ENCODE measurements at regions not wholly inside any gene's neighbourhood (a gene's known extent, or its start where the extent isn't known, plus 50 kb on each side); places are given as distances from the start of the nearest gene placed in this dataset.

DNA sequence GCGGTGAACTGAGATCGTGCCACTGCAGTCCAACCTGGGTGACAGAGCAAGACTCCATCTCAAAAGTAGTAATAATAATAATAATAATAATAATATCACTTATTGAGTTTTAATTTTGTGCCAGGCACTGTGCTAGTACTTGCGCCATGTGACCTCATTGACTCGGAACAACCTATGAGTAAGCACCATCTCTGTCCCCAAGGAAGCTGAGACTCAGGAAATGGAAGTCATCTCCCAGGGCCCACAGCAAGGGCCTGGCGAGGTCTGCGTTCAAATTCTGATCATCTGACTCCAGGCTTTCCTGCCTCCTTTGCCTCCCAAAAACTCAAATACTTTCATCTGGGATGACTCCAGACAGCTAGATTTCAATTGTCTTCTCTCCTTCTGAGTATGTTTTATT is 162.9 kb downstream of the SEC14L1 start:
- in situ Hi-C loops (cut with HindIII; ENCODE audit: low pct_unique_long_range_greater_than_20kb, low sequenced_read_pairs) = no loop called here
- no peak for DNase-seq (ENCODE audit: low read depth, low spot score)

DNA sequence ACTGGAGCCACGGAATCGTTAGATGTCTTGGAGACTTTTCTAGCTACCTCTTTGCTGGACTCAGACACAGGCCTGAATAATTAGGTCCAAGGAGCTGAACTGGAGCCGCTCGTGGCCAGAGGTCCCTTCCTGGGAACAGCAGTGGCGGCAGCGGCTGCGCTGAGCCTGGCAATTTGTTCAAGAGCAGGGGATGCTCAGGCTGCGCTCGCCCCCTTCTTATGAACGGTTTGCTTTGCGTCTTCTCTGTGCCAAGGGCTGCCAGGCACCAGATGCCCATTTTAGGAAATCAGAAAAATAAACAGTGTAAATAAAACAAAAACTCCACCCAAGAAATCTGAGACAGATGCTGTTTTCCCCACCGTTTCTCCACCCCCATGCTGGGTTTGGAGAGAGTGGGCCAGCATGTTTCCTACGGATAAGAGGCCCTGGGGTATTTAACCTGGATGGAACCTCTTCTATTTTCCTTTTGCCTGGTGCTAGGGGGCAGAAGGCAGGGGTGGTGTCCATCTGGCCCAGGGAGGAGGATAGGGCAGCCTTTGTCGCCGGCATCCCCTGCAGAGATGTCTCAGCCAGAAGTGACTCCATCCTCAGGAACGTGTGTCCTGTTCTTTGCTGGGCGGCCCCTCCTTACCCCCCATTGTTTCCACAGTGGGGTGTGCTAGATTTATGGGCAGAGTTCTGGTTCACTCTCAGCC is 163.4 kb downstream of the SEC14L1 start:
- DNase-seq (ENCODE audit: low read depth, low spot score) = no peak
- in situ Hi-C loops (cut with HindIII; ENCODE audit: low pct_unique_long_range_greater_than_20kb, low sequenced_read_pairs) = no loop called here

DNA sequence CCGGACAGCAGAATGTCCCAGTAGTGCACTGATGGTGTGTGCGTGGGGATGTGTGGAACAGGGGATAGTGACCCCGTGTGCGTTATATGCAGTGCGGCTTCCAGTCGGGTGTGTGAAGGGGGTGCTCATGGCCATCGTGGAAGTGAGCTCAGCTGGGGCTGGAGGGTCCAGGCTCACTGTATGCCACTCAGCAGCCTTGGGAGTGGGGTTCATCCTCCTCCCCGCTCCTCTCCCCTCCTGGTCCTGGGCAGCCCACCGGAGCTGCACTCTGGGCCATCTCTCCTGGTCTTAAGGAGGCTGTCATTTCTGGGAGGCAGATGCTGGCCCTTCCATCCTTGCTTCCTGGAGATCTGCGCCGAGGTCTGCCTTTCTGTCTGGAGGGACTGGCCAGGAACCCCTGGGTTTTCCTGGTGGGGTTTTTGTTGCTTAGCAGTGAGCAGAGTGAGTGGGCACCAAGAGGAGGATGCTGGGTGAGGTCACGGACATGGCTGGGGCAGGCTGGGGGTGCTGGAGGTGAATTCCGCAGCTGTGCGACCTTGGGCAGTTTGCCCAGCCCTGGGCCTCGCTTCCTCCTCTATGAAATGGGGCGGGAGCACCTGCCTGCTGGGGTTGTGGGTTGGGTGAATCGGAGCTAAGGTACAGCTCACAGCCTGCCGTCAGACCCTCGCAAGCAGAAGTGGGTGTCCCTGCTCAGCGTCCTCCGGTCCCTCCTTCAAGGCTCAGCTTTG is 164.1 kb downstream of the SEC14L1 start:
- in situ Hi-C loops (cut with HindIII; ENCODE audit: low pct_unique_long_range_greater_than_20kb, low sequenced_read_pairs) = no loop called here
- no peak for DNase-seq (ENCODE audit: low read depth, low spot score)

DNA sequence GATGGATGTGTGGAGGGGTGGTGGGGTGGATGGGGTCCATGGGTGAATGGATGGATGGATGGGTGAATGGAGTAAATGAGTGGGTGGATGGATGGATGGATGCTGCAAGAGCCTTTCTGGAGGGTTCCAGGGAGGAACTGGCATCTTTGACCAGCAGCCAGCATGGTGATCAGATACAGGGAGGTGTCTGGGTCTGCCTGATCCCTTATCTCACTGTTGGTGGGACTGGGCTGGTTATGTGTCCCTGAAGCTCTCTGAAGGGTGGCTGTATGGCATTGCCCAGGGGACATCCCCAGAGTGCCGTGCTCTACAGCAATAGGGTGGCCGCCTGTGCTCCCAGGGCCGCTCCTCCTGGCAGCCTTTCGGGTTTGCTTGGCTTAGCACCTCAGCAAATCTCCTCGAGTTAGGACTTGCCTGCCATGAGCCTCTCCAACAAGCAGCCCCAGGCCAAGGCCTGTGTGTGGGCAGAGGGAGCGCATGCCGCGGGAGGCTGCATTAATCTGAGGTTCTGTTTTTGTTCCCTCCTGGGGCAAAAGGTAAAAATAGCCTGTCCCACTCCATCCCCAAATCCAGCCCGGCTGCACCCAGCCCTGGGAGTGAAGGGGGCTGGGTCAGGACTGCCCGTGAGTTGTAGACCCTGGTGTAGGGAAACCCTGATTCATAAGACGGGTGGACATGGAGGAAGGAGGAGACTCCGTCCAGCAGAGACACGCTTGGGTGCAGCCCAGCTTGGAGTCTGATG is 165.4 kb downstream of the SEC14L1 start:
- DNase-seq (ENCODE audit: low read depth, low spot score) = no peak
- in situ Hi-C loops (cut with HindIII; ENCODE audit: low pct_unique_long_range_greater_than_20kb, low sequenced_read_pairs) = no loop called here

DNA sequence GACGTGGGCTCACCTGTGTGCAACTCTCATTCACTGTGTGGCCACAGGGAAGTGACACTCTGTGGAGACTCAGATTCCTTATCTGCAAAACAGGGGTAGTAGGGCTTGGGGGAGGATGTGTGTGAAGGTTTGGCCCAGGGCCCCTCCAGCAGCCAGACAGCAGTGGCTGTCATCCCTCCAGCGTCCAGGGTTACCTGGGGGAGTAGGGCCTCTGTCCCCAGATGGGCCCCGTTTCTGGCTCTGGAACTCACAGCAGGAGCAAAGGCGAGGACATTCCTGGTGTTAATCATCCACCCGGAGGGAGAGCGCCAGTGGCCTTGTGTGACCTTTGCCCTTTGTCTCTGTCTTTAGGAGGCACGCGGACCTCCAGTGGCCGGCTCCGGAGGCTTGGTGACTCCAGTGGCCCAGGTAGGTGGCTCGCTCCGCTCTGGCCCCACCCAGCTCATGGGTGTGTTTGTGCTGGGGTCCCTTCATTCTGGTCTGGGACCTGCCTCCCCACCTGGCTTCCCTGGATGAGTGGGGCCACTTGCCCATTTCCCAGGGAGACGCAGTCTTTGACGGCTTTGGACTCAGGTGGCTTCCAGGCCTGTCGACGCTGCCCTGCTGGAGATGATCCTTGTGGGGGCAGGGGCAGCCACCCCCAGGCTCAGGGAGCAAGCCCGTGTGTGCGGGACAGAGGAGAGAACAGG is 166.2 kb downstream of the SEC14L1 start:
- DNase-seq (ENCODE audit: low read depth, low spot score) = no peak

DNA sequence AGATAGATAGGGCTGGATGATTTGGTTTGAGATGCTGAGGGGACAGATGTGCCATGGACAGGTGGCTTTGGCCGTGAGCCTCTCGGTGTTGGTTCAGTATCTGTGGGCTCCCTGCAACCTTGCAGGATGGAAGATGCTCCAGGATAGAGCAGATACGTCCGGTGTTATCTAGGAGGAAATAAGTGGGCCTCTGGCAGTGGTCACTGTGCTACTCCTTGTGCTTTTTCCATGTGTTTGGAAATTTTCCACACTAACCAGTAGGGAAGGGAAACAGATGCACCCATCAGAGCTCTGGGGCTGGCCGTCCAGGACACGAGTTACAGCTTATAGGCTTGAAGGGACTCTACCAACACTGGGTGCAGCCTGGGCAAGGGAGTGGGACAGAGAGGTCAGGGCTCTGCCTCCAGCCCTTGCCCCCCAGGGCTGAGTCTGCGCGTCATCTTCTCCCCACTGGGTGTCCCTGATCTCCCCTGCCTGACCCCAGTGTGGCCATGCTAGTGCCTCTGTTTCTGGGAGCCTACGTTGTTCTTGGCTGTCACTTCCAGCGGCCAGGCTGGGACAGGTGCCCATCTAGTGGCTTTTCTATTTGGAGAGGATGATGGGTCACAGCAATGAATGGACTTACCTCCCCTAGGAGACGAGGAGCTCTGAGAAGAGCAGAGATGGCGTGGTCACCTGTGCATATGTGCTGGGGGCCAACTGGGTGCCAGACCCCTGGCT is 166.9 kb downstream of the SEC14L1 start:
- DNase-seq (ENCODE audit: low read depth, low spot score) = no peak

More for the DNA sequence above, 166.2 kb downstream of the SEC14L1 start:
- in situ Hi-C loops (cut with HindIII; ENCODE audit: low pct_unique_long_range_greater_than_20kb, low sequenced_read_pairs) = no loop called here

DNA sequence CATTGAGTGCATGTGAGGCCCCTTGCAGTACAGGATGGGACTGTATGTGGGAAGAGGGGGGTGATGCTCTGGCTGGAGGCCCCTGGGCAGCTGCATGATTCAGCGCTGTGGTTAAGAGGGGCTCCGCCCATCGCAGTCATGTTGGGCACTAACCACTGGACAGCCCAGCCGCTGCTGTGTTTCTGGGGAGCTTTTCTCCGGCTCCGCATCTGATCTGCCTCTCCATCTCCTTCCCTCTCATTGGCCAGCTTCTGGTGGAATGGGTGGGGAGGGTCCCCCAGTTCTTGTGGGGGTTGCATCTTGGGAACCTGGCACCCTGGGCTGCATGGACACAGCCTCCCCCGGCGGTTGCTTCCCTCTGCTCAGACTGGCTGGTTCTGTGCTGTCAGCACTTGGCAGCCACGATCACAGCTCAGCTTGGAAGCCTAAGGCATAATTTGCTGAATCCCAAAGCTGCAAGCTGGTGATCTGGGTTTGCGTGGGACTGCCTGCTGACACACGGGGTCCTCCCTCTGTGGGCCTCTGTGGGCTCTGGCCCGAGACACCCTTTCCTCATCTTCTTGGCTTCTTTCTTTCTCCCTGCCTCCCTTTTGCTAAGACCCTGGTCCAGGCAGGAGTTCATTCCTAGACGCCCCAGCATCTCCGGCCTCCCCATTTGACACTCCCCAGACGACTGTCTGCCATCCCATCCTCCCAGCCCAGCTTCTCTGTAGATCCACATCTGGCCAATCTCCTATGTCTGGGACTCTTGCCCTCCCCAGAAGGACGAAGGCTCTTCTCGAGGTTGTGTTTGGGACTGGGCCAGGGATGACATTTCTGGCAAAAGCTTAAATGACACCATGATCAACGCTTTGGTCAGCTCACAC is 168.3 kb downstream of the SEC14L1 start:
- no peak for DNase-seq (ENCODE audit: low read depth, low spot score)
- in situ Hi-C loops (cut with HindIII; ENCODE audit: low pct_unique_long_range_greater_than_20kb, low sequenced_read_pairs) = no loop called here

More for the DNA sequence above, 166.9 kb downstream of the SEC14L1 start:
- in situ Hi-C loops (cut with HindIII; ENCODE audit: low pct_unique_long_range_greater_than_20kb, low sequenced_read_pairs) = no loop called here

DNA sequence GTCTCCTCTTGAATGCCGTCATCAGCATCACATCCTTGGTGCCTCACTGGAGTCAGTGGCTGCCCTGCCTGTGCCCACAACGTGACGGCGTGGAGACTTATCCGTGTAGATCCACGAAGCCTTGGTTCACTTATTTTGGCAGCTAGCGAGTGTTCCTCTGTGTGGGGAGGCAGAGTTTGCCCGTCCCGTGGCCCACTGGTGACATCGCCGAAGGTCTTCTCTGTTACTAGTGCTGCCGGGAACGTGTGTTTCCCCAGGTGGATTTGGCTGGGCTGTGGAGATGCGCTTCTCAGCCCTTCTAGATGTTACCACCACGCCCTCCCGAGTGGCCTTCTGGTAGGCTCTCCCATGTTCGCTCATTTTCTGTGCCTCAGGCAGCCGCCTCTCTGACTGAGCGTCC is 169.6 kb downstream of the SEC14L1 start:
- no peak for DNase-seq (ENCODE audit: low read depth, low spot score)
- in situ Hi-C loops (cut with HindIII; ENCODE audit: low pct_unique_long_range_greater_than_20kb, low sequenced_read_pairs) = no loop called here

DNA sequence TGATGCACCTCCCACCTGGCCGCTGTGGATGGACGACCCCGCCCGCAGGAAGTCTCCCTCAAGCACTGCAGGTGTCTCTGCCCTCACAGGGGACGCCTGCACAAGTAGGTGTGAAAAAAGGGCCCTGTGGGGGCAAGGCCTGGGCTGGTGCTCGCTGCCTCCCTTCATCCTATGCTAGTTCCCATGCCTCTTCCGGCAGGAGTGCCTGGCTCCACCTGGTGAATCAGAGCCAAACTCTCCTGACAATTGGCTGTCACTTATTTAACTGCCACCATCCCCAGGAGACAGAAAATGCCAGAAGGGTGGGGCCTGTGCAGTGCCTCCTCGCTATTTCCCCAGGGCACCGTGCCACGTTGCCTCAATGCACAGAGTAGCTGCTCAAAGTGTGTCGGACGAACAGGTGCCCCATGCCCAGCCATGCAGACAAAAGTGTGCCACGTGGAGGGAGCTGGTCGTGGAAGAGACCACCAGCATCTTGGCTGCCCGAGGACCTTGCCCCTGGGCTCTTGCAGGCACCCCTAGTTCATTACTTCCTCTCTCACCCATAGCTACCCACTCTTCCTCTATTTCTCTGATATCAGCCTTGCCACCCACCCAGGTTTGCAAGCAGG is 170.7 kb downstream of the SEC14L1 start:
- in situ Hi-C loops (cut with HindIII; ENCODE audit: low pct_unique_long_range_greater_than_20kb, low sequenced_read_pairs) = no loop called here

DNA sequence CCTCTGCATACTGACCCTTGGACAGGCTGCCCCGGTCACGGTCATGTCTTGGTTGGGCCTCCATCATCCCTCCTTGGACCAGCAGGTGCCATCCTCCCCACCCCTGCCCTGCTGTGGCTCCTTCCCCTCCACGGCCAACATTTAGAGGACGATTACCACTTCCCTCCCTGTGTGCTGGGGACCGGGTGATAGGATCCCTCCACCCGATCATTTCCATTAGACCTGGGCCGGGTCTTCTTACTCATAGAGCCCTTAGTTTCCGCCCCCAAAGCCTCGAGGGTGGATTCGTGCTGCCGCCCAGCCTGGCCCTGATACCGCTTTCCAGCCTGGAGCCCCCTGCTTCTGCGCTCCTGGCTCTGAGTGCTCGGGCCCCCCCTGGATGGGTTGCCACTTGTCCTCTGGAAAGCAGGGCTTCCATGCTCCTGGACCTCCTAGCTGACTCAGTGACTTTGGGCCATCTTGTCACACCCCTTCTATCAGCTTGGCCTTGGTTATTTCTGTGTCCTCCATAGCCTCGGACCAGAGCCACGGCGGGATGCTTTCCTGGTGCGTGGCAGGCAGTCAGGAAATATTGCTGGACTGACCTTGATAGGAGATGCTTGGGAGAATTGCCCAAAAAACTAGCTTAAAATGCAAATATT is 171.4 kb downstream of the SEC14L1 start:
- in situ Hi-C loops (cut with HindIII; ENCODE audit: low pct_unique_long_range_greater_than_20kb, low sequenced_read_pairs) = no loop called here
- no peak for DNase-seq (ENCODE audit: low read depth, low spot score)

More for the DNA sequence above, 170.7 kb downstream of the SEC14L1 start:
- no peak for DNase-seq (ENCODE audit: low read depth, low spot score)

DNA sequence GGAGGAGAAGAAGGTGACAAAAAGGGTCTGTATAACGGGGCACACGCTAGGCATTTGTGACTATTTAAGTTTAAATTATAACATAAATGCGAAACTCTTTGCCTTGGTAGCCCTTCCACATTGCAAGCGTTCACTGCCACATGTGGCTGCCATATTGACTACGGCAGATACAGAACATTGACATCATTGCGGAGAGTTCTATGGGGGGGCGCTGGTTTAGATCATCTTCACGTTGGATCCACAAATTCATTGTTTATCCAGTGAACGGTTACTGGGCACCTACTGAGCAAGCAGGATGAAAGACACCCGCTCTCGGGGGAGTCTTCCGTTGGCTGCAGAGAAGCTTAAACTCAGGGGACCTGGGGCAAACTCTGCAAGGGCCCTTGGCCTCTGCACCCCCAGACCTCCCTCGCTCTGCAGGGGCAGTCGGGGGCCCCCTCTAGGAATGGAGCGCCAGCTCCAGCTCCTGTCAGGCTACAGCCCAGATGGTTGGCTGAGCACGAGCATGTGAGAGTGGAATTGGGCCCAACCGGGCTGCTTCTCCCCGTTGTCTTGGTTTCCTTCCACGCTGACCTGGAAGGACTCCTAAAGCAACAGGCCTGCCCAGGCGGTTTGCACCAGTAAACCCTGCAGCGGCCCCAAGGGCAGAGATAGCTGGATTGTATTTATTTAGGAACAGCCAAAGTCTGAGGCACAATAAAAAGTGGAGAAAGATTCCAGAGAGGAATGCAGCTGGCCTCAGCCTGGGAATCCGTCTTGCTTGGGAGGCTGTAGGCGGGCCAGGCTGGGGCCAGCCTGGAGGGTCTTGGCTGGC is 172.2 kb downstream of the SEC14L1 start:
- no peak for DNase-seq (ENCODE audit: low read depth, low spot score)
- in situ Hi-C loops (cut with HindIII; ENCODE audit: low pct_unique_long_range_greater_than_20kb, low sequenced_read_pairs) = no loop called here

DNA sequence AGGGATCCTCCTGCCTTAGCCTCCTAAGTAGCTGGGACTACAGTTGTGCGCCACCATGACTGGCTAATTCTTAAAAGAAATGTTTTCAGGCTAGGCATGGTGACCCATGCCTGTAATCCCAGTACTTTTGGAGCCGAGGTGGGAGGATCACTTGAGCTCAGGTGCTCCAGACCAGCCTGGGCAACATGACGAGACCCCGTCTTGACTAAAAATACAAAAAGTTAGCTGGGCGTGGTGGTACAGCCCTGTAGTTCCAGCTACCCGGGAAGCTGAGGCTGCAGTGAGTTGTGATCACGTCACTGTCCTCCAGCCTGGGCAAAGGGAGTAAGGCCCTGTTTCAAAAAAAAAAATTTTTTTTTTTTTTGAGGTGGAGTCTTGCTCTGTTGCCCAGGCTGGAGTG is 173.1 kb downstream of the SEC14L1 start:
- no peak for DNase-seq (ENCODE audit: low read depth, low spot score)
- in situ Hi-C loops (cut with HindIII; ENCODE audit: low pct_unique_long_range_greater_than_20kb, low sequenced_read_pairs) = no loop called here

DNA sequence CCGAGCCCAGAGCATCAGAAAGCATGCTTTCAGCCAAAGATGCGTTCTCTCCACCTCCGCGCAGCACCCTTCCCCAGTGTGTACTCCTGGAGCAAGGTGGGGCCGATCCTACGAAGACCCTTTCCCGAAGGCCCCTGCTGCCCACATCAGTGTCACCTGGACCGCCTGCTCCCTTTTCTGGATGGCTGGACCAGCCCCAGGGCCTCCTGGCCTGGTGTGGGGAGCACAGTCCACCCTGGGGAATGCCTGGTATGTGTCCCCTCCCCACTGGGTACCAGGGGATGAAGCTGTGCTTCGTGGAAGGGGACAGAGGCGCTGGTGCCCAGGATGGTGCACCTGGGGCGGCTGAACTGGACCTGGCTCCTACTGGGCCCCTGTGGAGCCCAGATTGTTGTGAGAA is 173.8 kb downstream of the SEC14L1 start:
- in situ Hi-C loops (cut with HindIII; ENCODE audit: low pct_unique_long_range_greater_than_20kb, low sequenced_read_pairs) = no loop called here

DNA sequence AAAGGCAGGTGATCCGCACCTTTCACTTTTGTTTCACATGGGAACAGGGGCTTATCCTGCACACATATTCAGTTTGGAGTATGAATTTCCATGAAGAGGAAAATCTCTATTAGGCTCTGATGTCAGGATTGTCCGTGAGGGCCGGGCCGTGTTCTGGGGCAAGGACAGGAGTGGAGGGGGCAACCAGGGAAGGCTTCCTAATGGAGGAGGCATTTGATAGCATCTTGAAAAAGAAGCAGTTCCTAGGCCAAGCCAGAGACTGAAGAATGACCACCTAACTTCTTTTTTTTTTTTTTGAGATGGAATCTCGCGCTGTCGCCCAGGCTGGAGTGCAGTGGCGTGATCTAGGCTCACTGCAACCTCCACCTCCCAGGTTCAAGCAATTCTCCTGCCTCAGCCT is 174.2 kb downstream of the SEC14L1 start:
- in situ Hi-C loops (cut with HindIII; ENCODE audit: low pct_unique_long_range_greater_than_20kb, low sequenced_read_pairs) = no loop called here
- no peak for DNase-seq (ENCODE audit: low read depth, low spot score)

More for the DNA sequence above, 173.8 kb downstream of the SEC14L1 start:
- no peak for DNase-seq (ENCODE audit: low read depth, low spot score)

DNA sequence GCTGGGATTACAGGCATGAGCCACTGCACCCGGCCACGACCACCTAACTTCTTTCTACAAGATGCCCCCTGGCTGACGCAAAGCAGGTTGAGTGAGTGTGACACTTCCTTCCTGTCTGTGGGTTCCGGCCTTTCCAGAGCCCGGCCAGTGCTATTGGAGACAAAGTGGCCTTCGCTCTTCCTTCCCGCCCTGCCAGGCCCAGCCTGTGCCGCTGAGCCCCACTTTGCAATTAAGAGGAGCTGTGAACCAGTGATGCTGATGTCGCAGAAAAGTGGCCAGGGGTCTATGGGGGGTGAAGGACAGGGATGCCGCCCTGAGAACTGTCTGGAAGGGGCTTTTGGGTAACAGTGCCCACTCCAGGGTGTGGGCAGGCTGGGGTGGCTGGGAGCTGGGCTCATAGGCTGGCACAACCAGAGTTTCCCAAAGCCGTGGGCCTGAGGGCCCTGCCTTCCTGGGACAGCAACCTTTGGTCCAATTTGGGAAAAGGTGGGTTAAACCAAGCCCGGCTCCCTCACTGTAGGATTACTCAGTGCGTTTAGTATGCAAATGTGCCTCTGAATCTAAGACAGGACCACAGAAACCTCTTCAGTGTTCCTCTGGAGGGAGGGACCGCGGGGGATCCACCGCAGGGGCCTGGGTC is 174.9 kb downstream of the SEC14L1 start:
- in situ Hi-C loops (cut with HindIII; ENCODE audit: low pct_unique_long_range_greater_than_20kb, low sequenced_read_pairs) = no loop called here
- DNase-seq (ENCODE audit: low read depth, low spot score) = no peak
